ENCODE measurements at regions not wholly inside any gene's neighbourhood (a gene's known extent, or its start where the extent isn't known, plus 50 kb on each side); places are given as distances from the start of the nearest gene placed in this dataset.

GRCh38 chr16:81179219-81179618, 59.3 kb upstream of the BCO1 start:
- H3K4me1 ChIP-seq (ENCODE audit: control insufficient read depth, extremely low read depth, insufficient read depth, low read length): peaks cover 14% of the 10 kb centered on the region
- H4K20me1 ChIP-seq (ENCODE audit: control insufficient read depth, extremely low read depth, insufficient read depth, low read length): no peaks in the 10 kb centered on the region
- no peak for DNase-seq (ENCODE audit: low read depth in 2 of 2)
- H3K79me2 ChIP-seq (ENCODE audit: control insufficient read depth, insufficient read depth, low read length): no peaks in the 10 kb centered on the region
- no peak overlapping the region for H3K4me2 ChIP-seq (ENCODE audit: extremely low read depth, insufficient read depth, low read length)
- H3K36me3 ChIP-seq (ENCODE audit: control insufficient read depth, insufficient read depth, low read length): no peaks in the 10 kb centered on the region
- H3K9ac ChIP-seq (ENCODE audit: insufficient read depth, low read length): no peak overlapping the region
- H3K9me3 ChIP-seq (ENCODE audit: control insufficient read depth, insufficient read depth, low read depth, low read length): no peaks in the 10 kb centered on the region
- H2AFZ ChIP-seq (ENCODE audit: low read length): no peak overlapping the region
- H3K27ac ChIP-seq (ENCODE audit: insufficient read depth, low read length): no peak overlapping the region
- TF ChIP-seq EZH2 (IDR thresholded peaks at IDR 0.05; ENCODE audit: low read length, missing control alignments): no peak
- no peak for TF ChIP-seq CTCF (conservative IDR thresholded peaks at IDR 0.05 in 1 of 2, IDR thresholded peaks at IDR 0.05 in 1 of 2; ENCODE audit: low read depth in 1 of 2, low read length in 2 of 2)
- no peaks in the 10 kb centered on the region for H3K27me3 ChIP-seq (ENCODE audit: control insufficient read depth, insufficient read depth, low read length)
- H3K4me3 ChIP-seq (replicated peaks in 1 of 4; ENCODE audit: control extremely low read depth in 1 of 4, insufficient read depth in 1 of 4, low read depth in 3 of 4, low read length in 4 of 4): no peak overlapping the region

GRCh38 chr16:81175325-81175891, 63.1 kb upstream of the BCO1 start:
- H3K27ac ChIP-seq (ENCODE audit: insufficient read depth, low read length): no peak overlapping the region
- no peak for TF ChIP-seq CTCF (conservative IDR thresholded peaks at IDR 0.05 in 1 of 2, IDR thresholded peaks at IDR 0.05 in 1 of 2; ENCODE audit: low read depth in 1 of 2, low read length in 2 of 2)
- no peak for TF ChIP-seq EZH2 (IDR thresholded peaks at IDR 0.05; ENCODE audit: low read length, missing control alignments)
- peak; percentile 46 to 70 for DNase-seq (ENCODE audit: low read depth in 2 of 2)

GRCh38 chr16:81174644-81175324, 63.7 kb upstream of the BCO1 start:
- H3K79me2 ChIP-seq (ENCODE audit: control insufficient read depth, insufficient read depth, low read length): no peaks in the 10 kb centered on the region
- no peak overlapping the region for H3K4me3 ChIP-seq (replicated peaks in 1 of 4; ENCODE audit: control extremely low read depth in 1 of 4, insufficient read depth in 1 of 4, low read depth in 3 of 4, low read length in 4 of 4)
- no peak overlapping the region for H3K27ac ChIP-seq (ENCODE audit: insufficient read depth, low read length)
- H3K4me2 ChIP-seq (ENCODE audit: extremely low read depth, insufficient read depth, low read length): peak overlapping the region; percentile 25
- TF ChIP-seq EZH2 (IDR thresholded peaks at IDR 0.05; ENCODE audit: low read length, missing control alignments): no peak
- TF ChIP-seq CTCF (conservative IDR thresholded peaks at IDR 0.05 in 1 of 2, IDR thresholded peaks at IDR 0.05 in 1 of 2; ENCODE audit: low read depth in 1 of 2, low read length in 2 of 2): no peak
- H2AFZ ChIP-seq (ENCODE audit: low read length): no peak overlapping the region
- no peak overlapping the region for H3K9ac ChIP-seq (ENCODE audit: insufficient read depth, low read length)
- no peaks in the 10 kb centered on the region for H3K9me3 ChIP-seq (ENCODE audit: control insufficient read depth, insufficient read depth, low read depth, low read length)
- no peaks in the 10 kb centered on the region for H3K36me3 ChIP-seq (ENCODE audit: control insufficient read depth, insufficient read depth, low read length)
- DNase-seq (ENCODE audit: low read depth in 2 of 2): peak in 1 of 2 donors; percentile 24
- no peaks in the 10 kb centered on the region for H4K20me1 ChIP-seq (ENCODE audit: control insufficient read depth, extremely low read depth, insufficient read depth, low read length)
- H3K4me1 ChIP-seq (ENCODE audit: control insufficient read depth, extremely low read depth, insufficient read depth, low read length): peaks cover 9% of the 10 kb centered on the region
- H3K27me3 ChIP-seq (ENCODE audit: control insufficient read depth, insufficient read depth, low read length): no peaks in the 10 kb centered on the region

More at GRCh38 chr16:81175325-81175891, 63.1 kb upstream of the BCO1 start:
- Histone ChIP-seq H3K4me3 (replicated peaks in 1 of 4; ENCODE audit: control extremely low read depth in 1 of 4, insufficient read depth in 1 of 4, low read depth in 3 of 4, low read length in 4 of 4) (no peak overlapping the region), H4K20me1 (ENCODE audit: control insufficient read depth, extremely low read depth, insufficient read depth, low read length) (no peaks in the 10 kb centered on the region), H3K36me3 (ENCODE audit: control insufficient read depth, insufficient read depth, low read length) (no peaks in the 10 kb centered on the region), H3K9me3 (ENCODE audit: control insufficient read depth, insufficient read depth, low read depth, low read length) (no peaks in the 10 kb centered on the region), H3K9ac (ENCODE audit: insufficient read depth, low read length) (no peak overlapping the region), H3K27me3 (ENCODE audit: control insufficient read depth, insufficient read depth, low read length) (no peaks in the 10 kb centered on the region), H3K4me1 (ENCODE audit: control insufficient read depth, extremely low read depth, insufficient read depth, low read length) (peaks cover 9% of the 10 kb centered on the region), H2AFZ (ENCODE audit: low read length) (no peak overlapping the region), H3K79me2 (ENCODE audit: control insufficient read depth, insufficient read depth, low read length) (no peaks in the 10 kb centered on the region), H3K4me2 (ENCODE audit: extremely low read depth, insufficient read depth, low read length) (peak overlapping the region; percentile 66)

Data from fibroblast of lung (primary cell).